ENCODE measurements at regions not wholly inside any gene's neighbourhood (a gene's known extent, or its start where the extent isn't known, plus 50 kb on each side); places are given as distances from the start of the nearest gene placed in this dataset.

- no peak overlapping the region for H3K27ac ChIP-seq (ENCODE audit: low read depth in 1 of 2, low read length in 2 of 2)
- peaks cover 0 to 3% (median 0%) of the 10 kb centered on the region in 4 donors for H3K27me3 ChIP-seq (ENCODE audit: control insufficient read depth in 4 of 4, insufficient read depth in 4 of 4, low read length in 3 of 4)
- no peak overlapping the region for H3K4me3 ChIP-seq (ENCODE audit: low read depth in 1 of 3, low read length in 3 of 3)
- H3K9ac ChIP-seq (ENCODE audit: low read depth in 1 of 2, low read length in 2 of 2) = no peak overlapping the region
- no peaks in the 10 kb centered on the region for H3K36me3 ChIP-seq (ENCODE audit: control insufficient read depth in 4 of 4, insufficient read depth in 3 of 4, low read depth in 1 of 4, low read length in 3 of 4)
- no peak for DNase-seq (ENCODE audit: low spot score)
- H3K9me3 ChIP-seq (ENCODE audit: control insufficient read depth in 4 of 4, low read length in 3 of 4) = peaks cover 0 to 7% (median 0%) of the 10 kb centered on the region in 4 donors
- no peaks in the 10 kb centered on the region for H3K4me1 ChIP-seq (ENCODE audit: control insufficient read depth in 4 of 4, insufficient read depth in 4 of 4, low read length in 3 of 4)
- no peak for TF ChIP-seq RXRA (IDR thresholded peaks at IDR 0.05)
- TF ChIP-seq ZBTB33 (IDR thresholded peaks at IDR 0.05) = no peak
- no peak for TF ChIP-seq FOXA1 (IDR thresholded peaks at IDR 0.05)
- no peak for TF ChIP-seq HNF4G (IDR thresholded peaks at IDR 0.05)
- TF ChIP-seq JUND (IDR thresholded peaks at IDR 0.05) = no peak
- no peak for TF ChIP-seq EGR1 (IDR thresholded peaks at IDR 0.05; ENCODE audit: low read depth in 2 of 2)
- no peak for TF ChIP-seq TAF1 (conservative IDR thresholded peaks at IDR 0.05)
- TF ChIP-seq SP1 (IDR thresholded peaks at IDR 0.05) = no peak
- TF ChIP-seq FOXA2 (IDR thresholded peaks at IDR 0.05) = no peak
- no peak for TF ChIP-seq GABPA (IDR thresholded peaks at IDR 0.05 in 1 of 2, conservative IDR thresholded peaks at IDR 0.05 in 1 of 2)
- no peak for TF ChIP-seq CTCF (IDR thresholded peaks at IDR 0.05; ENCODE audit: low read depth, low read length, missing input control)
- no peak for TF ChIP-seq YY1 (IDR thresholded peaks at IDR 0.05)
- no peak for TF ChIP-seq ATF3 (IDR thresholded peaks at IDR 0.05)
- TF ChIP-seq NR2F2 (IDR thresholded peaks at IDR 0.05) = no peak
- no peak for TF ChIP-seq HNF4A (conservative IDR thresholded peaks at IDR 0.05)
- no peak for TF ChIP-seq RAD21 (IDR thresholded peaks at IDR 0.05)
- TF ChIP-seq MAX (IDR thresholded peaks at IDR 0.05) = no peak
Observed at GRCh38 chr7:109282726-109283125, 713.1 kb downstream of the DNAJB9 start.

GRCh38 chr7:109284943-109285342 is 715.3 kb downstream of the DNAJB9 start:
- DNase-seq (ENCODE audit: low spot score) = no peak
- Histone ChIP-seq H3K4me1 (ENCODE audit: control insufficient read depth in 4 of 4, insufficient read depth in 4 of 4, low read length in 3 of 4) (no peaks in the 10 kb centered on the region), H3K4me3 (ENCODE audit: low read depth in 1 of 3, low read length in 3 of 3) (no peak overlapping the region), H3K27me3 (ENCODE audit: control insufficient read depth in 4 of 4, insufficient read depth in 4 of 4, low read length in 3 of 4) (peaks cover 0 to 3% (median 0%) of the 10 kb centered on the region in 4 donors), H3K9me3 (ENCODE audit: control insufficient read depth in 4 of 4, low read length in 3 of 4) (peaks cover 0 to 11% (median 0%) of the 10 kb centered on the region in 4 donors), H3K36me3 (ENCODE audit: control insufficient read depth in 4 of 4, insufficient read depth in 3 of 4, low read depth in 1 of 4, low read length in 3 of 4) (no peaks in the 10 kb centered on the region), H3K9ac (ENCODE audit: low read depth in 1 of 2, low read length in 2 of 2) (no peak overlapping the region), H3K27ac (ENCODE audit: low read depth in 1 of 2, low read length in 2 of 2) (no peak overlapping the region)
- no peak for TF ChIP-seq HNF4G (IDR thresholded peaks at IDR 0.05)
- TF ChIP-seq HNF4A (conservative IDR thresholded peaks at IDR 0.05) = no peak
- no peak for TF ChIP-seq REST (IDR thresholded peaks at IDR 0.05)
- TF ChIP-seq RAD21 (IDR thresholded peaks at IDR 0.05) = no peak
- TF ChIP-seq FOXA2 (IDR thresholded peaks at IDR 0.05) = no peak
- TF ChIP-seq JUND (IDR thresholded peaks at IDR 0.05) = no peak
- no peak for TF ChIP-seq TAF1 (conservative IDR thresholded peaks at IDR 0.05)
- no peak for TF ChIP-seq RXRA (IDR thresholded peaks at IDR 0.05)
- no peak for TF ChIP-seq FOXA1 (IDR thresholded peaks at IDR 0.05)
- no peak for TF ChIP-seq MAX (IDR thresholded peaks at IDR 0.05)
- no peak for TF ChIP-seq EGR1 (IDR thresholded peaks at IDR 0.05; ENCODE audit: low read depth in 2 of 2)
- TF ChIP-seq YY1 (IDR thresholded peaks at IDR 0.05) = no peak
- TF ChIP-seq GABPA (IDR thresholded peaks at IDR 0.05 in 1 of 2, conservative IDR thresholded peaks at IDR 0.05 in 1 of 2) = no peak
- TF ChIP-seq SP1 (IDR thresholded peaks at IDR 0.05) = no peak
- no peak for TF ChIP-seq ZBTB33 (IDR thresholded peaks at IDR 0.05)
- no peak for TF ChIP-seq NR2F2 (IDR thresholded peaks at IDR 0.05)
- TF ChIP-seq ATF3 (IDR thresholded peaks at IDR 0.05) = no peak
- 16% methylated on average over 1 of the region's 1 CpG for WGBS

Data from liver (tissue), 8 donors.